DND-41 (cell line): ENCODE measurements at regions not wholly inside any gene's neighbourhood (a gene's known extent, or its start where the extent isn't known, plus 50 kb on each side); places are given as distances from the start of the nearest gene placed in this dataset.
"Not testable (repeated sequence)": the region's sequence is repeated elsewhere in the genome, so short reads cannot be mapped to it uniquely, and the experiment has no call there.

Source experiments
- ATAC-seq: fragments of 200-7000 bp; cut with Tn5 transposase; 3 replicates; pipeline ENCODE4 v1.9.1; 2021; ENCODE audit warnings: low read depth; ENCODE audit not compliant: insufficient read depth
- DNase-seq: peaks from one replicate; pipeline ENCODE4 v3.0.0-alpha.2; 2020
- H2AFZ ChIP-seq: 2 replicates; pipeline ENCODE4 v1.6.0; 2012; ENCODE audit warnings: low read depth, low read length
- H3K27ac ChIP-seq: 2 replicates; pipeline ENCODE4 v1.5.1; 2012; ENCODE audit warnings: low read length, inconsistent platforms
- H3K27me3 ChIP-seq: fragments of 200-600 bp; sonication (generic); 2 replicates; pipeline ENCODE4 v1.6.0; 2012; ENCODE audit warnings: low read length, mild to moderate bottlenecking, inconsistent platforms; ENCODE audit not compliant: insufficient read depth, poor library complexity
- H3K36me3 ChIP-seq: 2 replicates; pipeline ENCODE4 v1.5.1; 2012; ENCODE audit warnings: low read length, inconsistent platforms; ENCODE audit not compliant: insufficient read depth
- H3K4me1 ChIP-seq: 2 replicates; pipeline ENCODE4 v1.5.1; 2012; ENCODE audit warnings: mild to moderate bottlenecking, low read length; ENCODE audit not compliant: insufficient read depth
- H3K4me2 ChIP-seq: 2 replicates; pipeline ENCODE4 v1.6.0; 2012; ENCODE audit warnings: mild to moderate bottlenecking, moderate library complexity, low read length, inconsistent platforms; ENCODE audit not compliant: insufficient read depth
- H3K4me3 ChIP-seq, 2 experiments: fragments of 200-600 bp in 1 of 2; shearing (Covaris generic) in 1 of 2; 2 replicates each; pipeline ENCODE4 v1.5.1; 2012 to 2016; ENCODE audit warnings: inconsistent platforms in 2 of 2, low read length in 2 of 2, mild to moderate bottlenecking in 2 of 2, low read depth in 1 of 2, moderate library complexity in 1 of 2
- H3K79me2 ChIP-seq: 2 replicates; pipeline ENCODE4 v1.6.0; 2012; ENCODE audit warnings: low read length, inconsistent platforms; ENCODE audit not compliant: insufficient read depth
- H3K9ac ChIP-seq: 2 replicates; pipeline ENCODE4 v1.6.0; 2012; ENCODE audit warnings: low read depth, mild to moderate bottlenecking, inconsistent platforms, low read length, moderate library complexity
- H3K9me3 ChIP-seq: 2 replicates; pipeline ENCODE4 v1.5.1; 2012; ENCODE audit warnings: low read length, moderate library complexity, mild to moderate bottlenecking, inconsistent platforms; ENCODE audit not compliant: insufficient read depth, severe bottlenecking
- H4K20me1 ChIP-seq: 2 replicates; pipeline ENCODE4 v1.6.0; 2012; ENCODE audit warnings: low read length; ENCODE audit not compliant: insufficient read depth
- CTCF ChIP-seq: IDR thresholded peaks from 2 replicates; pipeline ENCODE4 v1.5.1; 2012; ENCODE audit warnings: borderline replicate concordance, low read length, moderate library complexity, mild to moderate bottlenecking; ENCODE audit not compliant: poor library complexity, severe bottlenecking; ENCODE audit errors: extremely low read depth
- EZH2 ChIP-seq: IDR thresholded peaks from 3 replicates; pipeline ENCODE4 v1.6.1; 2012; ENCODE audit warnings: borderline replicate concordance, low read depth, mild to moderate bottlenecking, moderate library complexity, low read length, inconsistent platforms; ENCODE audit not compliant: severe bottlenecking

DNA sequence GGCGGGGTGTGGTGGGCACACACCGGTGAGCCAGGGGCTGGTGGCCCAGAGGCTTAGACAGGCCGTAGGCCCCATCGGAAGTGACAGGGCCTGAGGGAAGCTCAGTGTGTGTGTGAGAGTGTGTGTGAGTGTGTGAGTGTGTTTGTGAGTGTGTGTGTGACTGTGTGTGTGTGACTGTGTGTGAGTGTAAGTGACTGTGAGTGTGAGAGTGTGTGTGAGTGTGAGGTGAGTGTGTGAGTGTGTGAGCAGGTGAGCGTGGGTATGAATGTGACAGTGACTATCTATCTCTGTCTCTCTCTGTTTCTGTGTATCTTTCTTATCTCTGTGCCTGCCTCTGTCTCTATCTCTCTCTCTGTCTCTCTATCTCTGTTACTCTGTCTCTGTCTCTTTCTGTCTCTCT lies 171.6 kb downstream of the TMEM121 start:
- H3K36me3 ChIP-seq, DNase-seq, H3K27me3 ChIP-seq, H3K79me2 ChIP-seq, H3K4me2 ChIP-seq, H3K4me1 ChIP-seq, H3K9ac ChIP-seq, H3K4me3 ChIP-seq, ATAC-seq, H3K9me3 ChIP-seq, H3K27ac ChIP-seq, H2AFZ ChIP-seq, H4K20me1 ChIP-seq: not testable (repeated sequence)

- H3K4me3 ChIP-seq, H4K20me1 ChIP-seq, H3K27me3 ChIP-seq, H3K27ac ChIP-seq, H3K9ac ChIP-seq, H3K4me1 ChIP-seq, H3K79me2 ChIP-seq, H3K4me2 ChIP-seq, DNase-seq, H2AFZ ChIP-seq, H3K9me3 ChIP-seq, H3K36me3 ChIP-seq: not testable (repeated sequence)
- 0 out of 3 replicates have a peak, but pooled peaks have one; percentile 16 for ATAC-seq
Observed at GRCh38 chr14:105698940-105699556, 172.7 kb downstream of the TMEM121 start.

- not testable (repeated sequence) for H3K4me3 ChIP-seq, H3K4me2 ChIP-seq, DNase-seq, H2AFZ ChIP-seq, H3K4me1 ChIP-seq, H3K27ac ChIP-seq, ATAC-seq, H3K36me3 ChIP-seq, H3K9me3 ChIP-seq, H4K20me1 ChIP-seq, H3K27me3 ChIP-seq, H3K79me2 ChIP-seq, H3K9ac ChIP-seq
Observed at GRCh38 chr14:105699706-105700105, 173.3 kb downstream of the TMEM121 start.

DNA sequence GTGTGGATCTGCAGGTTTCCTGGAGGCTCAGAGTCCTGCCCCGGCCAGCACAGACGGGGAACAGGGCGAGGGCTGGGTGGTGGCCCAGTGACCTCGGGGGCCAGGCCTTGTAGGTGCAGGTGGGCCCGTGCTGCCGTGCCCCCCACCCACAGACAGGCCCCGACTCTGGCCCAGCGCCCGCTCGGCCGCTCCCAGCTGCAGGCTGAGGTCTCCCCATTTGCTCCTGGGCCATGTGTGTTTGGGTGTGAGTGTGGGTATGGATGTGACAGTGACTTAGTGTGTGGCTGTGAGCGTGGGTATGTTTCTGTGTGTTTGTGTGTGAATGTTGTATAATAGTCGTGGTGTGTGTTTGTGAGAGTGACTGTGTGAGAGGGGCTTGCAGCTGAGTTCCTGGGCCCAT lies 173.8 kb downstream of the TMEM121 start:
- DNase-seq, H3K36me3 ChIP-seq, H3K27me3 ChIP-seq, H4K20me1 ChIP-seq, H3K4me3 ChIP-seq, H3K27ac ChIP-seq, H3K9me3 ChIP-seq, ATAC-seq, H3K4me2 ChIP-seq, H3K79me2 ChIP-seq, H3K4me1 ChIP-seq, H3K9ac ChIP-seq, H2AFZ ChIP-seq: not testable (repeated sequence)

DNA sequence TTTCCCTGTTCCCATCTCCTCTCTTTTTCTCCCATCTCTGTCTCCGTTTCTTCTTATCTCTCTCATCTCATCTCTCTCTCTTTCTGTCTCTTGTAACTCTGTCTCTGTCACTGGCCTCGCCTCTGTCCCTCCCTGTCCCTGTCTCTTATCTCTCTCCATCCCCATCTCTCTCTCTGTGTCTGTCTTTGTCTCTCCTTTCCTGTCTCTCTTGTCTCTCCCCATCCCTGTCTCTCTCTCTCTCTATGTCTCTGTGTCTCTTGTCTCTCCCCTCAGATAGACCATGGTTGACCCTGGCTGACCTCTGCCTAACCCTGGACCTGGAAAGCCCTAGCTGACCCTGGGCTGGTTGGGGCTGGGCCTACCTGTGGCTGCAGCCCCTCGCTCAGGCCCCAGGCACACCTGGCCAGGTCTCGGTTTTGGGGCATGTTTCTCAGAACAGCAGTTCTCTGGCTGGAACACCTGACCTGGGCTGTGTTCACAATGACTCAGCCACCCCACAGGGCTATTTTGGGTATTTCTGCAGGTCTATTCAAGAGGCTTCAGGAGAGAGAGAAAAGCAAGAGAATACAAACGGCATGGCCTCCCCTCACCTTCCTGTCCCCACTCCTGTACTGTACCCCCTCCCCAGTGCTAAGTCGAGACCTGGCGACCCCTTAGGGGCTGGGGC lies 174.4 kb downstream of the TMEM121 start:
- H3K4me1 ChIP-seq, result no peaks in the 10 kb centered on the region
- no peaks in the 10 kb centered on the region for H3K9me3 ChIP-seq
- no peak overlapping the region for H2AFZ ChIP-seq
- H3K4me2 ChIP-seq, result no peak overlapping the region
- H3K79me2 ChIP-seq, result no peaks in the 10 kb centered on the region
- no peak overlapping the region for H3K9ac ChIP-seq
- H3K36me3 ChIP-seq, result no peaks in the 10 kb centered on the region
- no peaks in the 10 kb centered on the region for H3K27me3 ChIP-seq
- ATAC-seq (no peak), DNase-seq (no peak)
- H3K27ac ChIP-seq, result no peak overlapping the region
- no peak overlapping the region for H3K4me3 ChIP-seq
- TF ChIP-seq CTCF (no peak), EZH2 (no peak)
- H4K20me1 ChIP-seq, result no peaks in the 10 kb centered on the region
